ENCODE measurements at regions not wholly inside any gene's neighbourhood (a gene's known extent, or its start where the extent isn't known, plus 50 kb on each side); places are given as distances from the start of the nearest gene placed in this dataset.

GRCh38 chr18:56207989-56208388 lies 430.4 kb downstream of the TXNL1 start:
- no peaks in the 10 kb centered on the region for H3K4me1 ChIP-seq (ENCODE audit: control insufficient read depth, insufficient read depth, low read length)
- H3K9ac ChIP-seq (ENCODE audit: low read length): no peak overlapping the region
- no peak overlapping the region for H3K4me3 ChIP-seq (ENCODE audit: low read length)
- H3K36me3 ChIP-seq (ENCODE audit: control insufficient read depth, insufficient read depth, low read length): no peaks in the 10 kb centered on the region
- no peak overlapping the region for H3K27ac ChIP-seq (ENCODE audit: low read depth, low read length)
- no peaks in the 10 kb centered on the region for H3K27me3 ChIP-seq (ENCODE audit: control insufficient read depth, insufficient read depth, low read length)

- Histone ChIP-seq H3K4me3 (ENCODE audit: low read length) (no peak overlapping the region), H3K27me3 (ENCODE audit: control insufficient read depth, insufficient read depth, low read length) (no peaks in the 10 kb centered on the region), H3K36me3 (ENCODE audit: control insufficient read depth, insufficient read depth, low read length) (no peaks in the 10 kb centered on the region), H3K4me1 (ENCODE audit: control insufficient read depth, insufficient read depth, low read length) (no peaks in the 10 kb centered on the region), H3K9ac (ENCODE audit: low read length) (no peak overlapping the region), H3K27ac (ENCODE audit: low read depth, low read length) (no peak overlapping the region)
Observed at GRCh38 chr18:56204052-56204451, 434.3 kb downstream of the TXNL1 start.

GRCh38 chr18:56202678-56203077 lies 435.7 kb downstream of the TXNL1 start:
- Histone ChIP-seq H3K27ac (ENCODE audit: low read depth, low read length) (no peak overlapping the region), H3K9ac (ENCODE audit: low read length) (no peak overlapping the region), H3K36me3 (ENCODE audit: control insufficient read depth, insufficient read depth, low read length) (no peaks in the 10 kb centered on the region), H3K4me1 (ENCODE audit: control insufficient read depth, insufficient read depth, low read length) (no peaks in the 10 kb centered on the region), H3K4me3 (ENCODE audit: low read length) (no peak overlapping the region), H3K27me3 (ENCODE audit: control insufficient read depth, insufficient read depth, low read length) (no peaks in the 10 kb centered on the region)

- Histone ChIP-seq H3K9ac (ENCODE audit: low read length) (no peak overlapping the region), H3K27ac (ENCODE audit: low read depth, low read length) (no peak overlapping the region)
Observed at GRCh38 chr18:56200381-56200911, 437.9 kb downstream of the TXNL1 start.

GRCh38 chr18:56199580-56200330 lies 438.6 kb downstream of the TXNL1 start:
- Histone ChIP-seq H3K4me1 (ENCODE audit: control insufficient read depth, insufficient read depth, low read length) (no peaks in the 10 kb centered on the region), H3K9ac (ENCODE audit: low read length) (no peak overlapping the region), H3K27ac (ENCODE audit: low read depth, low read length) (no peak overlapping the region), H3K4me3 (ENCODE audit: low read length) (no peak overlapping the region), H3K27me3 (ENCODE audit: control insufficient read depth, insufficient read depth, low read length) (no peaks in the 10 kb centered on the region), H3K36me3 (ENCODE audit: control insufficient read depth, insufficient read depth, low read length) (no peaks in the 10 kb centered on the region)

More at GRCh38 chr18:56200381-56200911, 437.9 kb downstream of the TXNL1 start:
- Histone ChIP-seq H3K4me1 (ENCODE audit: control insufficient read depth, insufficient read depth, low read length) (no peaks in the 10 kb centered on the region), H3K4me3 (ENCODE audit: low read length) (no peak overlapping the region), H3K36me3 (ENCODE audit: control insufficient read depth, insufficient read depth, low read length) (no peaks in the 10 kb centered on the region), H3K27me3 (ENCODE audit: control insufficient read depth, insufficient read depth, low read length) (no peaks in the 10 kb centered on the region)

- Histone ChIP-seq H3K27ac (ENCODE audit: low read depth, low read length) (no peak overlapping the region), H3K9ac (ENCODE audit: low read length) (no peak overlapping the region), H3K36me3 (ENCODE audit: control insufficient read depth, insufficient read depth, low read length) (no peaks in the 10 kb centered on the region), H3K4me1 (ENCODE audit: control insufficient read depth, insufficient read depth, low read length) (no peaks in the 10 kb centered on the region), H3K4me3 (ENCODE audit: low read length) (no peak overlapping the region), H3K27me3 (ENCODE audit: control insufficient read depth, insufficient read depth, low read length) (no peaks in the 10 kb centered on the region)
Observed at GRCh38 chr18:56197241-56197859, 441.0 kb downstream of the TXNL1 start.

- no peak overlapping the region for H3K9ac ChIP-seq (ENCODE audit: low read length)
- no peaks in the 10 kb centered on the region for H3K36me3 ChIP-seq (ENCODE audit: control insufficient read depth, insufficient read depth, low read length)
- no peaks in the 10 kb centered on the region for H3K27me3 ChIP-seq (ENCODE audit: control insufficient read depth, insufficient read depth, low read length)
- no peak overlapping the region for H3K27ac ChIP-seq (ENCODE audit: low read depth, low read length)
- H3K4me3 ChIP-seq (ENCODE audit: low read length): no peak overlapping the region
- no peaks in the 10 kb centered on the region for H3K4me1 ChIP-seq (ENCODE audit: control insufficient read depth, insufficient read depth, low read length)
Observed at GRCh38 chr18:56196495-56197225, 441.7 kb downstream of the TXNL1 start.

GRCh38 chr18:56191334-56191733 lies 447.1 kb downstream of the TXNL1 start:
- Histone ChIP-seq H3K36me3 (ENCODE audit: control insufficient read depth, insufficient read depth, low read length) (no peaks in the 10 kb centered on the region), H3K4me3 (ENCODE audit: low read length) (no peak overlapping the region), H3K27me3 (ENCODE audit: control insufficient read depth, insufficient read depth, low read length) (no peaks in the 10 kb centered on the region), H3K9ac (ENCODE audit: low read length) (no peak overlapping the region), H3K4me1 (ENCODE audit: control insufficient read depth, insufficient read depth, low read length) (no peaks in the 10 kb centered on the region), H3K27ac (ENCODE audit: low read depth, low read length) (no peak overlapping the region)

GRCh38 chr18:56189615-56190014 lies 448.8 kb downstream of the TXNL1 start:
- H3K4me1 ChIP-seq (ENCODE audit: control insufficient read depth, insufficient read depth, low read length): no peaks in the 10 kb centered on the region
- no peaks in the 10 kb centered on the region for H3K36me3 ChIP-seq (ENCODE audit: control insufficient read depth, insufficient read depth, low read length)
- no peak overlapping the region for H3K9ac ChIP-seq (ENCODE audit: low read length)
- H3K27ac ChIP-seq (ENCODE audit: low read depth, low read length): no peak overlapping the region
- no peaks in the 10 kb centered on the region for H3K27me3 ChIP-seq (ENCODE audit: control insufficient read depth, insufficient read depth, low read length)
- no peak overlapping the region for H3K4me3 ChIP-seq (ENCODE audit: low read length)

GRCh38 chr18:56188529-56189275 lies 449.7 kb downstream of the TXNL1 start:
- no peak overlapping the region for H3K9ac ChIP-seq (ENCODE audit: low read length)
- H3K4me3 ChIP-seq (ENCODE audit: low read length): no peak overlapping the region
- no peaks in the 10 kb centered on the region for H3K4me1 ChIP-seq (ENCODE audit: control insufficient read depth, insufficient read depth, low read length)
- no peaks in the 10 kb centered on the region for H3K36me3 ChIP-seq (ENCODE audit: control insufficient read depth, insufficient read depth, low read length)
- H3K27me3 ChIP-seq (ENCODE audit: control insufficient read depth, insufficient read depth, low read length): no peaks in the 10 kb centered on the region
- no peak overlapping the region for H3K27ac ChIP-seq (ENCODE audit: low read depth, low read length)

GRCh38 chr18:56186319-56186718 lies 452.1 kb downstream of the TXNL1 start:
- H3K36me3 ChIP-seq (ENCODE audit: control insufficient read depth, insufficient read depth, low read length): no peaks in the 10 kb centered on the region
- no peak overlapping the region for H3K4me3 ChIP-seq (ENCODE audit: low read length)
- H3K27ac ChIP-seq (ENCODE audit: low read depth, low read length): no peak overlapping the region
- H3K27me3 ChIP-seq (ENCODE audit: control insufficient read depth, insufficient read depth, low read length): no peaks in the 10 kb centered on the region
- H3K4me1 ChIP-seq (ENCODE audit: control insufficient read depth, insufficient read depth, low read length): no peaks in the 10 kb centered on the region
- H3K9ac ChIP-seq (ENCODE audit: low read length): no peak overlapping the region

GRCh38 chr18:56185126-56185525 lies 453.3 kb downstream of the TXNL1 start:
- Histone ChIP-seq H3K4me3 (ENCODE audit: low read length) (no peak overlapping the region), H3K27ac (ENCODE audit: low read depth, low read length) (no peak overlapping the region), H3K27me3 (ENCODE audit: control insufficient read depth, insufficient read depth, low read length) (no peaks in the 10 kb centered on the region), H3K9ac (ENCODE audit: low read length) (no peak overlapping the region), H3K36me3 (ENCODE audit: control insufficient read depth, insufficient read depth, low read length) (no peaks in the 10 kb centered on the region), H3K4me1 (ENCODE audit: control insufficient read depth, insufficient read depth, low read length) (no peaks in the 10 kb centered on the region)

Data from rectal smooth muscle tissue (tissue), 1 donor.